ENCODE measurements at regions not wholly inside any gene's neighbourhood (a gene's known extent, or its start where the extent isn't known, plus 50 kb on each side); places are given as distances from the start of the nearest gene placed in this dataset.
"Not testable (repeated sequence)": the region's sequence is repeated elsewhere in the genome, so short reads cannot be mapped to it uniquely, and the experiment has no call there.

DNA sequence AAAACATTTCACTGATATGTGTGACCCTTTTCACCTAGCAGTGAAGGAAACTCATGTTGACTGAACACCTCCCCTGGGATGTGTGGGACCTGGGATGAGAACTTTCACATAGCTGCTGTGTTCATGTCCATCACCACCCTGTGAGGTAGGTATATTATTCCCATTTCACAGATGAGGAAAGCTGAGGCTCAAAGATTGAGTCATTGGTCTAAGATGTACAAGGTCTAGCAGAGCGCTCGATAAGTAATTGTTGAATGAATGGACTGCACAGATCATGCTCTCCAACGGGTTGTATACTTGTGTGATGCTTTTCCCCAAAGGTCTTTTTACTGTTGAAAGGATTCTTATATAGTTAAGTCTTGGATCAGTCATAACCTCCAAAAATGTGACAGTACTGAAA, 75.6 kb upstream of the TSC22D1 start:
- DNase-seq = no peak

DNA sequence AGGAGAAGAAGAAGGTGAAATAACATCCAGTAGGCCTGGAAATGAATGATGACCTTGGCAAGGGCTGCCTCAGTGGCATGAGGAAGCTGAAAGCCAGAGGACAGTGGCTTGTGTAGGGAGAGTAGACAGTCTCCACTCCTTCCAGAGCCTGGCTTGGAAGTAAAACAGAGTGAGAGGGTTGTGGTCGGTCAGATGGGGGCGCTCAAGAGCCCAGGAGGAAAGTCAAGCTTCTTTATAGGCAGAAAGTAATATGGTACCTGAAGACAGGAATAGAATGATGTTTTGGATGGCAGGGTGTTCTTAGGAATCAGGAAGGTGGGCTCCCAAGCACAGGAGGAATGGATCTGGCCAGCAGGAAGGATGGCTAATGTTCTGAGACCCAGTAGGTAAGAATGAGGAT, 75.1 kb upstream of the TSC22D1 start:
- DNase-seq = no peak

DNA sequence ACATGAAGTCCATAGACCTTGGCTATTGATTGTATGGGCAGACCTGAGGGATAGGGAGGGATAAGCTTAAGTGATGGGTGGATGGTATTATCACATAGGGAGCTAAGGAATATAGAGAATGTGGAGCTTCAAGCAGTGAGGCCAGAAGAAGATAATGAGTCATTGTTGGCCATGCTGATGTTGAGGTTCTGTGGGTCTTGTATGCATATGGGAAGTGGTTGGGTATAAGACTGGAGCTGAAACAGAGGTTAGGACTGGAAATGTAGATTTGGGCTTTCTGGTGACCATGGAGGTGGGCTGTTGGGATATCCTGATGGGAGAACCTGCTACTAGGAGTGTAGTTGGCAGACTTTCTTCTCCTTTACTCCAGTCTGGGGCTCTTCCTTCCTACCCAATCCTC, 73.7 kb upstream of the TSC22D1 start:
- DNase-seq = no peak

DNA sequence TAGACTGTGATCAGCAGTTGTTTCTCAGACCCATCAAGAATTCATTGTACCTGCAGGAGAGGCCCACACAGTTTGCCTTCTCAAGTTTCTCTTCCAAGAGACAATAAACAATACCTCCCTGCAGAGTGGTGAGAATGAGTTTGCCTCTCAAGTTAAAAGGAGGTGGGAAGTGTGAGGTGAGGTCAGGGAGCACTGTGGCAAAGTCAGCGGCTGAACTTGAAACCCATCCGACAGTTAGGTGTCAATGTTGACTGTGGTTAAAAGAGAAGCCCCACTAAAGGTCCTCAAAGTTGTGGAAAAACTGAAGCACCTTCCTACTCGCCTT, 72.9 kb upstream of the TSC22D1 start:
- no peak for DNase-seq

DNA sequence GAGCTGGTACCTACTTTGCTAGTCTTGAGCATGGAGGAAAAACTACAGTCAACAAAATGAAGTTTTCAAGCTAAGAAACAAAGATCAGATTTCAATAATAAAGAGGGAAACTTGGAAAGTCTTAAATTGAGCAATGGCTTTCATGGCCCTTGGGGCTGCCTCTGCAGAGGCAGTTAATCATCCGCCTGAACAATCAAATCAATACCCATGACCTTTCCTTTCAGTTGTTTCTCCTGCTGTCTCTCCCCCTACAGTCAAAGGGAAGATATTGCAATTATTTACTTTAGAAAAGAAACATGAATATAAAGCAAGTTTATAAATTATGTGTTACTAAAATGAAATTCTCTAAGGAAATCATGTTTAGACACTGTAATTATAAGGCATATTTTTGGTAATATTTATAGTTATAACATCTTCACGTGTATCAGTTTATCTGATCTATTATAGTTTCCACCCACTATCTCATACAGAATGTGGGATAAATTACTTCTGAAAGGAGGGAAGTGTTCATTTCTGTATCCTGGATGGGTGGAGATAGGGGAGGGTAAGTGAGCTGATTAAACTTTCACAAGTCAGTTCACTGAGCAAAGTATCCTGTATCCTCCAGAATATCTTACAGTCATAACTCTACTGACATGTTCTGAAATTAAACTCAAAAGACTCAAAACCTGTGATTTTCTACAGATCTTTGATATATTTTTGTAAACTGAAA, 72.4 kb upstream of the TSC22D1 start:
- peak; percentile 44 for DNase-seq

DNA sequence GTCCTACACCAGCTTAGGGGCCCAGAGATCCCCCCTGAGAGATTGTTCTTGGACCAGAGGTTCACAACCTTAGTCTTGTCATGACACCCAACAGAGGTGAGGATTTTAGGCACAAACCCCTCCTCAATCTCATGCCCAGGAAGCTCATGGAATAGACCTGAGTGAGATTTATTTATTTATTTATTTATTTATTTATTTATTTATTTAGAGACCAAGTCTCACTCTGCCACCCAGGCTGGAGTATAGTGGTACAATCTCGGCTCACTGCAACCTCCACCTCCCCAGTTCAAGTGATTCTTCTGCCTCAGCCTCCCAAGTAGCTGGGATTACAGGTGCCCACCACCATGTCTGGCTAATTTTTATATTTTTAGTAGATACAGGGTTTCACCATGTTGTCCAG, 71.4 kb upstream of the TSC22D1 start:
- not testable (repeated sequence) for DNase-seq

DNA sequence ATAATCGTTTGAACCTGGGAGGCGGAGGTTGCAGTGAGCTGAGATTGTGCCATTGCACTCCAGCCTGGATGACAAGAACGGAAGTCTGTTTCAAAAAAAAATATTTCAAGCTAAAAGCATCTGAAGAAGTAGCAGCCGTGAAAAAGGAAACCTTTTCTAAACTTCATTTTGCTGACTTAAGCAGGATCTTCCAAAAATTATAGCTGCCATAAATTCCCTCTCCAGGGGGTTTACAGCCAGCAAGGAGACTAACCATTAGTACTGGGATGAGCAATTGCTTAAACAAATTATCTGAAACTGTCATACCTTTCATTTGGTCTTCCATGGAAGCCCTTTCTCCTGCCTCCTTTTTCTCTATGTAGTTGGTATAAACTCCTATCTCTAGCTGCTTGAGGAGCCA, 69.9 kb upstream of the TSC22D1 start:
- no peak for DNase-seq

DNA sequence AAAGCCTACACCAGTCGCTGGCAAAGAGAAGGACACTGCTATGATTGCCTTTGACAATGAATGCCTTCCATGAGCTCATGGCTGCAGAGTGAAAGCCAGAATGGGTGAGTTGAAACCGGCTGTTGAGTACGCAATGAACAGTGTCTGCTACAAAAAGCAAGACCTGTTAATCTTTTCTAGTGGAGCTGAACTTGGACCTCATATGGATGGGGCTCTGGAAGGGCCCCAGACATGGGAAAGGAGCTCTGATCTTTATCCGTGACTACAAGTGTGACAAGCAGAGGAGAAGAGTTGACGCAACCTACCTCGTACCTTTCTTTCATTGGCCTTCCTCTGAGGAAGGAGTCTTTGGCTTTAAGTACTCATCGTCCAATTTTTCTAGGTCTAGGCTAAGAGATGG, 67.1 kb upstream of the TSC22D1 start:
- no peak for DNase-seq

DNA sequence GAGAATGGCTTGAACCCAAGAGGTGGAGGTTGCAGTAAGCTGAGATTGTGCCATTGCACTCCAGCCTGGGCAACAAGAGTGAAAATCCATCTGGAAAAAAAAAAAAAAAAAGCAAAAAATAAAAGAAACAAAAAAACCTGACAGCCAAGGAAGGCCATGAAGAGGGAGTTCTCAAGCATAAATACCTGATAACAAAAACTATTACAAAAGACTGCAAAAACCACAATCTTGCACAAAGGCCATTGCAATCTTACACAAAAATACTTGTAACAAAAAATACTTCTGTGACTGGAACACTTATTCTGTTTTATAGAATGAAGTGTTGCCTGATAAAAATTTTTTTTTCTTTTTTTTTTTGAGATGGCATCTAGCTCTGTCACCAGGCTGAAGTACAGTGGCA, 61.5 kb upstream of the TSC22D1 start:
- peak; percentile 4 for DNase-seq

DNA sequence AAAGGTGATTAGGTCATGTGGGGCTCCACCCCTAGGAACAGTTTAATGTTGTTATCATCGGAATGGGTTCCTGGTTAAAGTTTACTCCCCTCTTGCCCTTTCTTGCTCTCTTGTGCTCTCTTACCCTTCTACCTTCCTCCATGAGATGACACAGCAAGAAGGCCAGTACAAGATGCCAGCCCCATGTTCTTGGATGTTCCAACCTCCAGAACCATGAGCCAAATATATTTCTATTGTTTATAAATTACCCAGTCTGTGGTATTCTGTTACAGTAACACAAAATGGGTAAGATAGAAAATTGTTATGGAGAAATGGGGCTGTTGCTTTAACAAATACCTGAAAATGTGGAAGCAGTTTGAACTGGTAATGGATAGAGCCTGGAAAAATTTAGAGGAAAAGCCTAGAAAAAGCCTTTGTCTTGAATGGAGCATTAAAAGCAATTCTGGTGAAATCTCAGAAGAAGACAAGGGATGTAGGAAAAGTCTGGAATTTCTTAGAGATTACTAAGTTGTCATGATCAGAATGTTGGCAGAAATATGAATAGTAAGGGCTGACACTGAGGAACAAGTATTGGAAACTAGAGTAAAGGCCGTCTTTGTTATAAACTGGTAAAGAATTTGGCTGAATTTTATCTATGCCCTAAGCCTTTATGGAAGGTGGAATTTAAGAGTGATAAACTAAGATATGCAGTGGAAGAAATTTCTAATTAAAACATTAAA, 53.5 kb upstream of the TSC22D1 start:
- DNase-seq = no peak

DNA sequence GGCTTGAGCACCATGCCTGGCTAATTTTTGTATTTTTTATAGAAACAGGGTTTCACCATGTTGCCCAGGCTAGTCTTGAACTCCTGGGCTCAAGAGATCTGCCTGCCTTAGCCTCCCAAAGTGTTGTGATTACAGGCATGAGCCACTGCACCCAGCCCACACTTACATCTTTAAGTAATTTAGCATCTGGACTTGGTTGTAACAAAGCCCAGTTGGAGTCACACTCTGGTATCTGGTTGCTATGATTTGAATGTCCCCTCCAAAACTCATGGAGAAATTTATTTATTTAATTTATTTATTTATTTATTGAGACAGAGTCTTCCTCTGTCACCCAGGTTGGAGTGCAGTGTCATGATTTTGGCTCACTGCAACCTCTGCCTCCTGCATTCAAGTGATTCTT, 52.7 kb upstream of the TSC22D1 start:
- not testable (repeated sequence) for DNase-seq

DNA sequence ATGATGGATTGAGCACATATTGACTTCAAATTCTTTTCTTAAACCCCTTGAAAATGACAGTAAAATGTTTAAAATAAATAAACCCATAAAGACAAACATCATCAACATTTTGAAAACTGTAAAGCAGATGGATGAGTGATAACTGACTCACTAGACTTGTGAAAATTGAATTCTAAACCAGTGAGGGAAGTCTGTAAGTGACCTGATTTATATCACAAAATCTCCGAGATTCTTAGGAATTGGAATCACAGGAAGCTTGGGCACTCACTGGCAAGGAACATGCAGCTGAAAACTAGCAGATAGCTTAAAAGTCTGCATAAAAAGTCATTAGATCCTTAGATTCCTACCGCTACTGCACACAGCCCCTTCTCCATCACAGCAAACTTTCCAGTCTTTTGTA, 51.3 kb upstream of the TSC22D1 start:
- DNase-seq = no peak

DNA sequence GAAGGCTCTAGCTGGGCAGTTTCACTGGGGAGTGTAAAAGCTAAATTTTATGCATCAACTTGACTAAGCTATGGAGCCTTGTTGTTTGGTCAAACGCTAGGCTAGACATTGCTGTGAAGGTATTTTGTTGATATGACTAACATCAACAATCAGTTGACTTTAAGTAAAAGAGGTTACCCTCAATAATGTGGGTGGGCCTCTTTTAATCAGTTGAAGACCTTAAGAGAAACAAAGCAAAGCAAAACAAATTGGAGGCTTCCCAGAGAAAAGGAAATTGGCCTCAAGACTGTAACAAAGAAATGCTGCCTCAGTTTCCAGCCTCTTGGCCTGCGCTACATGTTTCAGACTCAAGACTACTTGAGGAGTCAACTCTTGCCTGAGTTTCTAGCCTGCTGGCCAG, 50.0 kb upstream of the TSC22D1 start:
- DNase-seq = no peak
